Adrenal gland (tissue), 9 donors: ENCODE measurements at regions not wholly inside any gene's neighbourhood (a gene's known extent, or its start where the extent isn't known, plus 50 kb on each side); places are given as distances from the start of the nearest gene placed in this dataset.

ENCODE experiments used
- DNase-seq, 7 donors: peaks; one replicate each; pipeline ENCODE4 v3.0.0-alpha.2; 2019 to 2020
- H3K27ac ChIP-seq, 5 donors: fragments of 200-600 bp; sonication (generic) in 4 of 5; 1 replicate in 3 of 5; 2 replicates in 2 of 5; pipeline versions ENCODE4 v1.5.1 to v1.8.0; 2016 to 2020; ENCODE audit warnings: mild to moderate bottlenecking in 1 of 5
- H3K27me3 ChIP-seq: fragments of 200-600 bp; 2 replicates; pipeline ENCODE4 v1.8.0; 2021
- H3K36me3 ChIP-seq, 2 donors: fragments of 200-600 bp; replicated peaks in 1 of 2; 1 replicate in 1 of 2; 2 replicates in 1 of 2; pipeline versions ENCODE4 v1.5.1 to v1.8.0; 2018 to 2022
- H3K4me1 ChIP-seq, 2 donors: fragments of 200-600 bp; replicated peaks in 1 of 2; 1 replicate in 1 of 2; 2 replicates in 1 of 2; pipeline versions ENCODE4 v1.5.1 to v1.8.0; 2018 to 2021
- H3K4me3 ChIP-seq, 4 donors: fragments of 200-600 bp; sonication (generic) in 3 of 4; one replicate each; pipeline ENCODE4 v1.5.1; 2016 to 2018
- H3K9me3 ChIP-seq, 3 donors: fragments of 200-600 bp; sonication (generic) in 1 of 3; replicated peaks in 1 of 3; 1 replicate in 2 of 3; 2 replicates in 1 of 3; pipeline versions ENCODE4 v1.5.1 to v1.8.0; 2016 to 2021
- POLR2A ChIP-seq, 2 donors: fragments of 450-650 bp; IDR thresholded peaks; one replicate each; pipeline ENCODE4 v1.6.1; 2017; ENCODE audit warnings: antibody characterized with exemption in 2 of 2, mild to moderate bottlenecking in 2 of 2, moderate library complexity in 1 of 2
- WGBS, 4 donors: extraction: QIAGEN DNeasy Blood & Tissue Kit in 2 of 4; methylation state at CpG; one replicate each; pipeline versions ENCODE4 v1.1.5 to v1.1.7; 2013 to 2017; 5-methylcytosine and 5-hydroxymethylcytosine counted together
- intact Hi-C, 2 donors: fragments of 100-400 bp; cut with DNase I; formaldehyde crosslinking; loops; one replicate each; pipeline versions ENCODE4 v1.14.1 to v1.15.0; 2022 to 2023
- TF ChIP-seq, protein P1 (sequence below), 6 experiments: fragments of 450-650 bp in 4 of 6; fragments of 200-600 bp in 2 of 6; sonication (generic) in 1 of 6; IDR thresholded peaks; 1 replicate in 5 of 6; 2 replicates in 1 of 6; pipeline versions ENCODE4 v1.5.1 to v1.8.0; 2016 to 2021; ENCODE audit warnings: antibody characterized with exemption in 6 of 6, mild to moderate bottlenecking in 2 of 6, moderate library complexity in 1 of 6
- donor health status: healthy with polysubstance abuse.
- donor health status: Bipolar disorder and iron deficiency.
- donor health status: DM: yes; HTN: yes; CAD: no.
- donor health status: DM: no; HTN: no; CAD: no.
- donor health status: DM: no; HTN: no; CAD: no.

DNA sequence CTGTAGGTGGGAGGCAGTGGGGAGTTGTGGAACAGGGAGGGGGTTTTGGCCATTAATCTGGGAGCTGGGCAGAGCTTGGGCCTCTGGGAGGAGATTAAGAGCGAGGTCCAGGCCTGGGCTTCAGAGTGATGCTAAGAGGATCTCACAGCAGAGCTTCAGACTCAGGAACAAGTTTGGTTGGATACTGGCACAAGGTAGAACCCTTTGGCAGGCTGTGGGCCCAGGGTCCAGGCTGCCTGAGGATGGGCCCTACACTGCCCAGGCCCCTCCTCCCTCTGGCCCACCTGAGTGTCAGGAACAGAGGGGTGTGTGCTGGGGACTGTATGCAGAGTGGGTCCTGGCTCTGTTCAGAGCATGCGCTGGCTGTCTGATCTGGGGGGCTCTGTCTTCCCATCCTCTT lies 334.9 kb downstream of the CYP26B1 start:
- Histone ChIP-seq H3K4me3 (no peak overlapping the region), H3K27ac (no peak overlapping the region), H3K27me3 (no peaks in the 10 kb centered on the region), H3K36me3 (no peaks in the 10 kb centered on the region), H3K4me1 (no peaks in the 10 kb centered on the region), H3K9me3 (no peaks in the 10 kb centered on the region)
- intact Hi-C loops = loop anchor here in 1 of 2 donors (10.0 kb wide), 1 partner anchor 112 kb away; no protein-coding TSS in a partner anchor
- TF ChIP-seq, protein P1, sequence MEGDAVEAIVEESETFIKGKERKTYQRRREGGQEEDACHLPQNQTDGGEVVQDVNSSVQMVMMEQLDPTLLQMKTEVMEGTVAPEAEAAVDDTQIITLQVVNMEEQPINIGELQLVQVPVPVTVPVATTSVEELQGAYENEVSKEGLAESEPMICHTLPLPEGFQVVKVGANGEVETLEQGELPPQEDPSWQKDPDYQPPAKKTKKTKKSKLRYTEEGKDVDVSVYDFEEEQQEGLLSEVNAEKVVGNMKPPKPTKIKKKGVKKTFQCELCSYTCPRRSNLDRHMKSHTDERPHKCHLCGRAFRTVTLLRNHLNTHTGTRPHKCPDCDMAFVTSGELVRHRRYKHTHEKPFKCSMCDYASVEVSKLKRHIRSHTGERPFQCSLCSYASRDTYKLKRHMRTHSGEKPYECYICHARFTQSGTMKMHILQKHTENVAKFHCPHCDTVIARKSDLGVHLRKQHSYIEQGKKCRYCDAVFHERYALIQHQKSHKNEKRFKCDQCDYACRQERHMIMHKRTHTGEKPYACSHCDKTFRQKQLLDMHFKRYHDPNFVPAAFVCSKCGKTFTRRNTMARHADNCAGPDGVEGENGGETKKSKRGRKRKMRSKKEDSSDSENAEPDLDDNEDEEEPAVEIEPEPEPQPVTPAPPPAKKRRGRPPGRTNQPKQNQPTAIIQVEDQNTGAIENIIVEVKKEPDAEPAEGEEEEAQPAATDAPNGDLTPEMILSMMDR (IDR thresholded peaks at IDR 0.05) = no peak
- TF ChIP-seq POLR2A (IDR thresholded peaks at IDR 0.05) = no peak
- 96 to 100% (median 97%) methylated on average over 1 to 2 of the region's 2 CpGs; no CpG with 5 or more reads in 1 of the 4 donors for WGBS, 4 donors
- DNase-seq = peak in 1 of 7 donors; percentile 5

DNA sequence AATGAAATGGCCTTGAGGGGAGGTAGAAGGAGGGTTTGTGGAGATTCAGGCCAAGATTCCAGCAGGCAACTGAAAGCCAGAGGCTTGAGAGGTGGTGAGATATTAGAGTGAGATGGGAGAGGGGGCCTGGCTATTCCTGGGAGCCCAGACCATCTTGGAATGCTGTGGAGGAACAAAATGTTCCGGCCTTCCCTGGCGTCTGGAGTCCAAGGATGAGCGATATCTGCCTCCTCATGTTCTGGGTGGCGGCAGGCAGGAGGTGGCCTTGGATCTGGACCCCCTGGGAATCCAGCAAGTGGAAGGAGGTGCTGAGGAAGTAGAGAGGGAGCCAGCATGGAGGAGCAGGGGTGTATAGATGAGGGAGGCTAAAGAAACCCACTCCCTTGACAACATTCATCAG lies 335.9 kb downstream of the CYP26B1 start:
- DNase-seq = peak in 1 of 7 donors; percentile 14
- Histone ChIP-seq H3K4me3 (no peak overlapping the region), H3K9me3 (no peaks in the 10 kb centered on the region), H3K27ac (no peak overlapping the region), H3K36me3 (no peaks in the 10 kb centered on the region), H3K4me1 (no peaks in the 10 kb centered on the region), H3K27me3 (no peaks in the 10 kb centered on the region)
- TF ChIP-seq, protein P1 (IDR thresholded peaks at IDR 0.05) = no peak
- no peak for TF ChIP-seq POLR2A (IDR thresholded peaks at IDR 0.05)
- WGBS, 4 donors = 91 to 100% (median 95%) methylated on average over 4 of the region's 4 CpGs
- intact Hi-C loops = loop anchor here in 1 of 2 donors (10.0 kb wide), 1 partner anchor 113 kb away; no protein-coding TSS in a partner anchor

DNA sequence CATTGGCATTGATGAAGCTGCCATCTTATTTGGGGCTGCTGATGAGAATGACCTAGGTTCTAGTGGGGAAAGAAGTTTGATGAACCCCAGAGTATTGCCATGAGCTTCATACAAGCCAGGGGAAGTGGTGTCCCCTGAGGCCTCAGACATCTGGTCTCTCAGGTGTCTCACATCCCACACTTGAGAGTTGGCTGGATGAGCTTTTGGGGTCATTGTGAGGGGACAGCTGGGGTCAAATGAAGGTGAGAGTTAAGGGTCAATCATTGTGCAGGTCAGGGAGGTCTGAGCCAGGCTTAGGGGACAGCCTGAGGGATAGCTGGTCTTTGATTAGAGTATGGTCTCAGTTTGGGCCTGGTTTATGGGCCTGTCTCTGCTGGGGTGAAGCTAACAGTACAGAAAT lies 336.5 kb downstream of the CYP26B1 start:
- no peak for TF ChIP-seq POLR2A (IDR thresholded peaks at IDR 0.05)
- TF ChIP-seq, protein P1 (IDR thresholded peaks at IDR 0.05) = no peak
- peak in 1 of 7 donors; percentile 1 for DNase-seq
- no peak overlapping the region for H3K27ac ChIP-seq
- H3K36me3 ChIP-seq = no peaks in the 10 kb centered on the region
- no peak overlapping the region for H3K4me3 ChIP-seq
- H3K9me3 ChIP-seq = no peaks in the 10 kb centered on the region
- no peaks in the 10 kb centered on the region for H3K4me1 ChIP-seq
- intact Hi-C loops = loop anchor here in 1 of 2 donors (10.0 kb wide), 1 partner anchor 114 kb away; no protein-coding TSS in a partner anchor
- no peaks in the 10 kb centered on the region for H3K27me3 ChIP-seq

DNA sequence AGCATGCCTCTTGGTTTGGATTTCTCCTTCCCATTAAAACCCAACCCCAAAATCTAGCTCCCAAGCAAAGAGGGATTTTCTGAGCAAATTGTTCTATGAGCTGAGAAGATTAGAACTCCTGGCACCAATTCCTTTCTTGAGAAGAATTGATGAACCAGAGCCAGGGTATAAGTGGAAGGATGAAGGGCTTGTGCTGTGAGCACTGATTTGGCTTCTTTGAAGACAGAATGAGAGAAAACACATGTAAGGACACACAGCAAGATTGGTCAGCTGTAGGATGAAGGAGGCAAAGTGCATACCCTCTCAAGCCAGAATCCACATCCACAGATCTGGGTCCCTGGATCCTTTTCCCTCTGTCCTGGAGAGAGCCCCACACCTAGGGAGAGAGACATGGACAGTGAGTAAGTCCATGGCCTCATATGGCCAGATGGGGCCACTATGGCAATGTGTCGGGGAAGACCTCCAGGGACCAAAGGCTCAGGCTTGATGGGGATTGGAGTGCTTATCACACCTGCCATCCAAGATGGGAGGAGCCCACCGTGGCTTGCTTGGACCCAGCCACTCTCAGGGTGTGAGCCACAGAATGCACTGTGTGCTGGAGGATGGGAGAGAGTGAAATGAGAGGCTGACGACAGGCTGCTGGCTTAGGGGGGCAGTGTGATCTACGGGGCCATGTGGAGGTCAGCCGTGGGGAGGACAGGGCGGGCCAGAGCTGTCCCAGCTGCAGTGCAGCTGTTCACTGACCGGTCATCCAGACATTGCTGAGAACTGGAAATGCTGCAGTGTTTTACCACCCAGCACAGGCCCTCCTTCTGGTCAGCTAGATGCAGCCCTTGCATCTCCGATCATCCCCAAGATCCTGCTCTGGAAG lies 339.8 kb downstream of the CYP26B1 start:
- intact Hi-C loops = no loop called here

More for the DNA sequence above, 339.8 kb downstream of the CYP26B1 start:
- DNase-seq = peak in 4 of 7 donors; percentile 15 to 61 (median 32)
- WGBS, 4 donors = 58 to 69% (median 61%) methylated on average over 8 of the region's 8 CpGs
- TF ChIP-seq, protein P1 (IDR thresholded peaks at IDR 0.05) = no peak
- TF ChIP-seq POLR2A (IDR thresholded peaks at IDR 0.05) = no peak
- no peak overlapping the region for H3K4me3 ChIP-seq
- H3K36me3 ChIP-seq = no peaks in the 10 kb centered on the region
- no peak overlapping the region for H3K27ac ChIP-seq
- no peaks in the 10 kb centered on the region for H3K4me1 ChIP-seq
- no peaks in the 10 kb centered on the region for H3K9me3 ChIP-seq
- H3K27me3 ChIP-seq = no peaks in the 10 kb centered on the region
